COLO829 (cell line): ENCODE measurements at regions not wholly inside any gene's neighbourhood (a gene's known extent, or its start where the extent isn't known, plus 50 kb on each side); places are given as distances from the start of the nearest gene placed in this dataset.
A peak's percentile ranks its signal among the peaks of the same experiment; 100 is the strongest.

Experiments
- DNase-seq: peaks from one replicate; pipeline ENCODE4 v3.0.0; 2012; ENCODE audit warnings: low spot score

DNA sequence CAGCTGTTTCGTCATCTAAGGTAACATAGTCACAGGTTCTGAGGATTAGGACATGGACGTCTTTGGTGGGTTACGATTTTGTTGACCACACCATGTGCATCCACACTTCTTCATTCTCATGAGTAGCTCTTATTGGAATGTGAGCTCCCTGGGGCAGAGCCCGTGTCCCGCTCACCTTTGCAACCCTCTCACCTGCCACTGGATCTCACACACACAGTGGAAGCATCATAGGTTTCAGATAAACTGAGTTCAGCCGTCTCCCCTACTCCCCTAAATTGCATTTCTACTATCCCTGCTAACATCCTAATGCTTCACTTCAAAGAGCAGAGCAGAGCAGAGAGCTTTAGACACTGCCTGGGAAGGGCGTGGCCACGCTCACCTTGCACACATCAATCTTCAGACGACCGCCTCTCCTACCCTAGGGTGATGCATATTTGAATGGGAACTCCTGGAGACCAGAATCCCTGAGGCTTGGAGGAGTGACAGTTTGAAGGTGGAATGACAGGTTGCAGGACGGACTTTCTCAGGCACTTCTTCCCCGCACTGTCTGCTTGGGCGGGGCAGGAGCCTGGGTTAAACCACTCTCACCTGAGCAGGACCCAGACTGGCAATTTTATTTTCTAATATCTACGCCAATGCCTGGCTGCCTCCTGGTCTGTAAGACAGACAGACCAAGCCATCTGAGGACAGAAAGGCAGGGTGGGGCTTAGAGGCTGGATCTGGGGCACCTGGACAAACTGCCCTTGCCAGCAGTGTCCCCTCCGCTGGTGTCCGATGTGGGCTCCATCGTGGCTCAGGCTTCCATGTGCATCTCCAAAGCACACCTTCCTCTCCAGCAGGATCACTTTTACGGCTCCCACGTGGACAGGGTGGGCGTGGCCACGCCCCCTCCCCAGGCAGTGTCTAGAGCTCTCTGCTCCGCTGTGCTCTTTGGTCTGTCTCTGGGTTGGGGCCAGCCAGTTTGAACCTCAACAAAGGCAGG is 229.5 kb upstream of the COPS8 start:
- no peak for DNase-seq

DNA sequence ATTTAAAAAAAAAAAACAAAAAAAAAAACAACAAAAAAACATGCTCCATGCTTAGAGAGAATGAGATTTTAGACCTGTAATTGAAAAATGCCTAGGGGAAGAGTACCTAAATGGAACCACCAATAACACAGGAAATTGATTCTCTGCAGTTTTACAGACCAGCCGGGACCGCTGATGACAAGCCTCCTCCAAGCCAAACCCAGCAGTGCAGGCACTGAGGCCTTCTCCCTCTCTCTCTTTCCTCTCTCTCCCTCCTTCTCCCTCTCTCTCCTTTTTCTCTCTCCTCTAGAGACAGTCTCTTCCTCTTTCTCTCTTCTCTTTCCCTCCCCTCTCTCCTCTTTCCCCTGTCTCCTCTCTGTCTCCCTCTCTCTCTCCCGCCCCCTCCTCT is 228.8 kb upstream of the COPS8 start:
- no peak for DNase-seq

DNA sequence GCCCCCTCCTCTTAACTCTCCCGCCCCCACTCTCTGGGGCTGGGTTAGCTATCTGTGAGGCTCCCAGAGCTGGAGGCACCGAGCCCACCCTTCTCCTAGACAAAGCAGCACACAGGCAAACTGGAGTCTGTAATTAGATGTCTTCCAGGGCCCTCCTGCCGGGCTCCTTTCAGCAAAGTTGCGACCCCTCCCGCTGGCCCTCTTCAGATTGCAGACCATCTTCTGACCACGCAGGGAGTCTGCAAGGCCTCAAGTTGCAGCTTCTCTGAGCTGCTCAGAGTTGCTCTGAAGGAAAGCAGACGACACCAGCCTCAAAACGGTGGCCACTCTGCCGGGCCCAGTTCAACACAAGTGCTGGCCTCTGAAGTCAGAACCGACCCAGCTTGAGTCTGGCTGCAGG is 228.4 kb upstream of the COPS8 start:
- DNase-seq = no peak

DNA sequence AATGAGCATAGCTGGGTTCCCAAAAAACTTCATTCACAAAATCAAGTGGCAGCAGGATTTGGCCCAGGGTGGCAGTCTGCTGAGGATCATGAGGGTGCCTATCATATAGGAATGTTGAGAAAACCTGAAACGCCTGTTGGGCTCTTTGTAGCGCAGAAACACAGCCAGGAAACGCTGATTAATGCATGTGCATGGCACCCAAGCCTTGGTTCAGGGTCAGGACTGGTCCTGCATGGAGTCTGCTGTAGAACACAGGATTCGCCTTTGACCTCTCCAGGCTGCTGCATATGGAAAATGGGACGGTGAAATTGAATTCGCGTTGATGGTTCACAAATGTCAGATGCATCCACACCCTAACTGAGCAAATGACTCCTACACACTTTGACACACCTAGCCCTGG is 227.9 kb upstream of the COPS8 start:
- DNase-seq = no peak

DNA sequence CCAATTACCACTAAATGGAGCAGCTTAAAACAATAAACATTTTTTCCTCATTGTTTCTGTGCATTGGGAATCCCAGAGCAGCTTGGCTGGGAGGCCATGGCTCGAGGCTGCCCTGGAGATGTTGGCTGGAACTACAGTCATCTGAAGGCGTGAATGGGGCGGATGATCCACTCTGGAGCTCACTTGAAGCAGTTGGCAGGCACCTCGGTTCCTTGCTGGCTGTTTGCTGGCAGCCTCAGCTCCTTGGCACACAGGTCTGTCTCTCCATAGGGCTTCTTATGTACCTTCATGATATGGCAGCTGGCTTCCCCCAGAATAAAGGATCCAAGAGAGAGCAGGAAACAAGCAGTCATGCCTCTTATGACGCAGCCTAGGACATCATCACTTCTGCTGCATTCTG is 227.0 kb upstream of the COPS8 start:
- no peak for DNase-seq

DNA sequence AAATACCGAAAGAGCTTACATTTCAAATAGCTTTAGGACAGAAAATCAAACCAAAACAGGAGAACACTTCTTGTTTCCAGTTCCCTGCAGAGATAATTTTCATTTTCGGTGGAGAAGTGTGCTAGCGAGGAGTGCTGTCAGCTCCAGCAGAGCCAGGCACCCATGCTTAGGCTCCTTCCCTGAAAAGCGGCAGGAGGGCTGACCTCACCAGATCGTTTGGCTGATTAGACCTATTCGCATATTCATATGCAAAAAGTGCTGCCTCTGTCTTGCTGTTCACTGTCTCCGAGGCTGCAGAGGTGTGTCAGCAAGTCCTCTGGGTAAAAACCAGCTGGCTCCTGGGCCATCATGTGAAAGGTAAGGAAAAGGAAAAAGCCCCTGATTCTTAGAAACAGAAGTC is 225.8 kb upstream of the COPS8 start:
- DNase-seq = no peak

DNA sequence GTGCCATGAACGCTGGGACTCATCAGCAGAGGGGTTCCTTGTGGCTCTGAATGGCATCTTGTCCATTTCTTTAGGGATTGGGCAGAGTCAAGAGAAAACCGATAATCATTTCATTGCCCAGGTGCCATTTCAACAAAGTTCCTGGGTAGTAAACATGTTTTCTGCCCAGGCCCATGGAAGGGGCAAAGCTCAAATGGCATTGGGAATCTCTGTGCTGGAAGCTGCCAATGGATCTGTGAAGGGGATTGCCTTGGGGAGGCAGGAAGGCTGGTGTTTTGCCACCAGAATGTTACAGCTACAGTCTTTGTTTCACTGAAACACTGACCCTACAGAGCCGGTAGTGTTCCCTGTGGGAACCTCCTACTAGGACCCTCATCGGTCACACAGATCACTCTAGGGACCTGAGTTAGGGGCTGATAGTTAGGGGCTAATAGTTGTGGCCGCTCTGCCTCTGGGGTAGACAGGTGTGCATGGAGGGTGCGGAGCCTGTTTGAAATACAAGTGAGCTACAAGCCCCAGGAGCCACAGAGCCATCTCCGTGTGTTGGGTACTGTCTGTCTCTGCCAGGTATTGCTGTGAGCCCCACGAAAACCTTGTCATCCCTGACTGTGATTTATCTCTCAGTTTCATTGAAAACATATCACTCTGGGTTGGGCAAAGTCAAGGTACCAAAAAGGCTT is 224.4 kb upstream of the COPS8 start:
- DNase-seq = no peak

DNA sequence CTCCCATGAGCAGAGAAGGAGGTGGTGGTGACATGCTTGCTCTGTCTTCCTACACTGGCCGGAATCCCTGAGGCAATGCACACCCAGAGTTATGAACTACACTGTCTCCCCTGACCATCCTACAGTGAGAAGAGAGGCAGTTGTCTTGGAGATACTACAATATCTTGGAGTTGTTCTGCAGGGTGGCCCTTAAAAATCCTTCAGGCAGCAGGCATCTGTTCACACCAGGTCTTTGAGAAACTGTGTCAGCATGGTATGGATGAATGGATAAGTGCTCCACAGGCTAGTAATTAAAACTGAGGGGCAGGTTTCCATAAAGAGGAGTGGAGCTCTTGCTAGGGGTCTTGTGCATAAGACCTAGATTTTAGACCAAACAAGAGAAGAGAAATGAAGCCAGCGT is 223.7 kb upstream of the COPS8 start:
- DNase-seq = no peak

DNA sequence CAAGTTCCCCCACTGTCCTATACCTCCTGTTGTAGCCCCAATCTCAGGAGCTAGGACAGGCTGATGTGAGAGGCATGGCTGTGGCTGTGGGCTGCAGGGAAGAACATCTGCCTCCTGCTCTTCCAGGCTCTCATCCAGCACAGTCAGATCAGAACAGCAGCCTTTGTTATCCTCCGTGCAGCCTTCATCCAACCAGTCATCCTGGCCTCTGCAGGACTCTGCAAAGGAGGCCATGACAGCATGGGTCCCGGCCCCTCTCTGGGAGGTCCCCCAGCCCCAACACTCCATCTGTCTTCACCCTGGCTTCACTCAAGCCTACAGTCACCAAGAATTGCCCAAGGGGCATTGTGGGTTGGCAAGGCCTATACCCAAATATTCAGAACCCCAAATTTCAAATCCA is 223.2 kb upstream of the COPS8 start:
- DNase-seq = no peak

DNA sequence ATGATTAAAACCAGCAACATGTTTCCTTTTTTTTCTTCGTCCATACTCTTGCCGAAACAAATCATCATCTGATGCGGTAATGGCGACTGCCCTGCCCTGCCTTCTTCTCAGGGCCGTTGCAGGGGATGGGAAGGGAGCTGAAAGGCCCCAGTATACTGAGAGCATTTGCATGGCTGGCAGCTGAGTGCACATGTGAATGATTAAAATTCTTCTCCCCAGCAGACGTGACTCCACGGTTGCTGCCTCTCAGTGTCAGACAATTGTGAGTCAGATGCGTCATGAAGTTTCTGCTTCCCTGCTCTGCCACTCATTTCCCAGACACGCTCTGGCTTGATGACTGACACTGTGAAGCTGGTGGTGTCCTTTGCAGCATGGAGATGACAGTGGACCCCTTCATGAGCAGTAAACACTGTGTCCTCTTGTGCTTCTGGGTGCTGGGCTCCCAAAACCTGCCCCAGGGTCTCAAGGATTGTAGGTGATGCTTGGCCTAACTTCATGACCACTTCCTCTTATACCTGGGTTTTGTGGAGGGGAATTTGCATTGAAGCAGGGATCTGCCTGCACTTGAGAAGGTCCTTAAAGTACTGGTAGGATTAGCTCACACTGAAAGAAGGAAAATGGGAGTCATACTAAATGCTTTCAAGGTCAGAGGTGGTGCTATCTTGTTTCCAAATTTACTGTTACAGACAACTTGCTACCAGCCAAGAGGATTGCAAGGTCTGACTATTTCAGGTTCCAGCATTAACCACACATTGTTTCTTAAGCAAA is 222.5 kb upstream of the COPS8 start:
- DNase-seq = no peak

DNA sequence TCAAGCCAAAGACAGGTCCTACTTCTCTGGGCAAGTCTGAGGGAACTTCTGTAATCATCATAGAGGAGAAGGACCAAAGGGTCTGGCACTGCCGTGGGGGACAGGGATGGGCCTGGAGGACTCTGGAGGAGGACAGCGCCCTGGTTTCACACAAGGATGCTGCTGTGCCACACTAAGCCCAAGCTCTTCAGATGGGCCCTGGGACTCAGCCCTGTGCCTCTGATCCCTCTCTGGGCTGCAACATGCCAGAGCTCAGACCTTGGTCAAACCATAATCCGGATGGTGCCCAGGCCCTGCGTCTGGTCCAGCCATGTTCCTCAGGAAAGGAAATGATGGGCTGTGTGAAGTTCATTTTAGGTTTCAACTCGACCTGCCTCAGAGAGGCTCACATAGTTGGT is 222.0 kb upstream of the COPS8 start:
- no peak for DNase-seq

DNA sequence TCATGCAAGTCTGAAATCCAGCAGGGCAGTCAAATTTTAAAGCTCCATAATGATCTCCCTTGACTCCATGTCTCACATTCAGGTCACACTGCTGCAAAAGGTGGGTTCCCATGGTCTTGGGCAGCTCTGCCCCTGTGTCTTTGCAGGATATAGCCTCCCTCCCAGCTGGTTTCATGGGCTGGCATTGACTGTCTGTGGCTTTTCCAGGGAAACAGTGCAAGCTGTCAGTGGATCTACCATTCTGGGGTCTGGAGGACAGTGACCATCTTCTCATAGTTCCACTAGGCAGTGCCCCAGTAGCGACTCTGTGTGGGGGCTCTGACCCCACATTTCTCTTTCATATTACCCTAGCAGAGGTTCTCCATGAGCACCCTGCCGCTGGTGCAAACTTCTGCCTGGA is 220.6 kb upstream of the COPS8 start:
- no peak for DNase-seq

DNA sequence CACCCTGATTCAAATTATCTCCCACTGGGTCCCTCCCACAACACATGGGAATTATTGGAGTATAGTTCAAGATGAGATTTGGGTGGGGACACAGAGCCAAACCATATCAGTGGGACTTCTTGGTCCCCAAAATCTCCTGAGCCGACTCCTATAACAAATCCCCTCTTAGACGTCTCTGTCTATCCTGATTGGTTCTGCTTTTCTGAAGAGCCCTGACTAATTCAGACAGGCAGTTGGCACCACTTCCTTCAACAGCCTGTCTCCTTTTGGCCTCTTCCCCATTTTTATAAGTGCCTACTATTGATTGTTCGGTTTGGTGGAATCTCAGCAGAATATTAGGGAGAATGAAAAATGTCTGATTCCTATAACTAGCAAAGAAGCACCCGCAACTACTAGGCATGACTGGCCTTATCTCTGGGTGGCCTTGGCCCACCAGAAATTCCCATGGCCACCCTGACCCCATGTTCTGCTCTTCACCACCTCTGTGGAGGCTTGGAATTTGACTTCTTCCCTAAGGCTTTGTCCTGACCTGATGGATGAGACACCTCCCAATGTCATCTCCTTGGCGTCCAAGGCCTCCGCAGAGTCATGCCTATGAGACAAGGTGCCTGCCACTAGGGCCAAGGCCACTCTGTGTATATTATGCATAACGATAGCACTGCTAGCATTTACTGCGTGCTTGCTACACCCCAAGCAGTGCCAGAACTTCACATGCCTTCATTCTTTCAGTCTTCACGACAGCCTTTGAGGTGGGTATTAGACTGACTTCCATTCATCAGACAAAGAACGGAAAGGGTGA is 218.9 kb upstream of the COPS8 start:
- DNase-seq = no peak

DNA sequence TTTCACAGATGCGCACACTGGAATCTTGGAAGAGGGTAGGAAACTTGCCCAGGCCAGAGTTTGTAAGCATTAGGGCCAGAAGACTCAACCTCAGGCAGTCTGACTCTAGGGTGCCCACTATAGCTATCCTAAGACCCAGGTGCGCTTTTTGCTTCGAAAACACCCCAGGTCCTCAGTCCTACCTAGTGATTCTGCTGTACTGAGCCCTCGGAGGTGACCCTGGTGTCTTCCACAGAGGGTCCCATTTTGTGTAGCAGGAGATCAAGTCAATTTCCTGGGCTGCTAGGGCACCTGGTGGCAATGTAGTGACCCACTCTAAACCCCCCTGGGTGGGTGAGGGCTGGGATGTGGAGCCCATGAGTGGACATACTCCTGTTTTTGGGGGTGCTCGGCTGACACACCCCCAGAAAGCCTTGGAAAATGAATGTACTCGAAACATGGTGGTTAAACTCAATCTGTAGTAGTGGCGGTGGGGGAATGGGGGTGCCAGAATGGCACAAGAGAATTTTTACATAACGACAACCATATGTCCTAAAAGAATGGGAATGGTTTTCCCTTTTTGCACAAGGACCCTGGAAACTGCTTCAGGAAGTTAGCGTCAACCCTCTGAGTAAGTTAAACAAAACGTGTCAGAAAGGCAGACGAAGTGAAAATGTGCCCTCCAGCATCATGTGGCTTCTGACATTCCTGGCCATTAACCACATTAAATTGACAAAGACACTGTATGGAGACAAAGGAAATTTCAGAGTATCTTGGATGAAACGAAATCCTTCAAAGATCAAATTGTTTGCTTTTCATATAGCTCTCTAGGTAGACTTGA is 218.0 kb upstream of the COPS8 start:
- DNase-seq = no peak

DNA sequence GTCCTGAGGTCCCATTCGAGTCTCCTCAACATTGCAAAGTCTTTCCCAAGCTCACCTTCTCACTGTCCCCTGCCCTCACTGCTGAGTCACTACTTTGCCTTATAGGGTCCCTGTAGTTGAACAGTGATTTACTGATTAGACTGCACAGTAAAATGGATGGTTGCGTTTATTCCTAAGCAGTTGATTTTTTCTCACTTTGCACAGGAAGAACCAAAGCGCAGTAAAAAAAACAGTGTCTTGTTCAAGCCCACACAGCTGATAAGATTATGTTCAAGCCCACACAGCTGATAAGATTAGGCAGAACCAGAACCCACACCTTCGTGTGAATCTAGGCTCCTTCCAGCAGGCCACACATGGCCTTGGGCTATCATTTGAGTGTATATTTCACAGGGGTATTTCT is 215.3 kb upstream of the COPS8 start:
- no peak for DNase-seq

DNA sequence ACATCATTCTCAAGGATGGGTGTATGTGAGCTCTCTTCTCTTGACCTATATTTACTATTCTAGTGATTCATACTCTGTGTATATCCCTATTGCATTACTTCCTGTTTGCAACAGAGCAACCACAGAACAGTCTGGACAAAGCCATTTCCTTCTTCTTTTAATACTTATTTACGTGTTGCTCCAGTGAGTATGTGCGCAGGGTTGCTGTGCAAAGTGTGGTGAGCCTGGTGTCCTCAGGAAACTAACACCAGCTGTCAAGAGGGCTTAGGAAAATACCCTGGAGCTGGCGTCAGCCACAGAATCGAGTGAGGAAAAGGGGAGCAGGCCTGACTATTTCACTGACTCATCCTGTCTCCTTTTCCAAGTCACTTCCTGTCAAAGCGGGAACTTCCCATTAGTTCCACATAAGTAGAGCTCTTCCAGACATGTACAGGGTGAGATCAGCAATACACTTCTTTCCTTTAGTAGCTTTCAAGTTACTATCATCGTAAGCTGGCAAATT is 214.1 kb upstream of the COPS8 start:
- DNase-seq = peak; percentile 17

DNA sequence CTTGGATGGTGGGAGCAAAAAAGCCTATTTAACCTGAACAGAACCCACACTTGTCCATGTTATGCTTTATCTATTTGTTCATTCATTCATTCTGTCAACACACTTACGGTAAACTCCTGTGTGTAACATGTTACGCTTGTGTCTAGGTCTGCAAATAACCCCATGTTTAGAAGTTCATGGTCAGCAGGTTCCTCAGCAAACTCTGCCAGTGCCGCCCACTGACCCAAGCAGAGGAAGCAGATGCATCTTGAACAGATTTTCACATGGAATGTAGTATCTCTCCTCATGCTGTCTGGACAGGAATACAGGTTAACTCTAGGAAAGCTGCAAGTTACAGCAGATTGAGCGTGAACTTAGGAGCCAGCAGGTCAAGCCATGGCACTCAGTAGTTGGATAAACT is 213.7 kb upstream of the COPS8 start:
- no peak for DNase-seq

DNA sequence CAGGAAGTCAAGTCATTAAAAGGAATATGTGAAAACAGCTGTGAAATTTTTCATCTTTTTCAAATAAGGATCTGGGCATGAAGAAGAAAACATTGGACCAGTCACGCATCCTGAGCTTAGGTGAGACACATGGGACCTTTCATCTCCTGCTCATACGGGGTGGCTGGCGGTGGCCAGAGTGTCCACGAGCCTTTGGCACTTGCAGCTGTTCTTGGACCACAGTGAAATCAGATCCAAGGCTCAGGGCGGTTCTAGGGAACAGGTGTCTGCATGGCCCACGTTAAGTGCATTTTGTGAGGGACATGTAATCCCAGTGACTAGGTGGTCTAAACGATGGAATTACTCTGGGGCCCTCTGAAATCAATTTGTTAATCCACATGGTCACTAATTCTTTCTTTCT is 212.7 kb upstream of the COPS8 start:
- no peak for DNase-seq

DNA sequence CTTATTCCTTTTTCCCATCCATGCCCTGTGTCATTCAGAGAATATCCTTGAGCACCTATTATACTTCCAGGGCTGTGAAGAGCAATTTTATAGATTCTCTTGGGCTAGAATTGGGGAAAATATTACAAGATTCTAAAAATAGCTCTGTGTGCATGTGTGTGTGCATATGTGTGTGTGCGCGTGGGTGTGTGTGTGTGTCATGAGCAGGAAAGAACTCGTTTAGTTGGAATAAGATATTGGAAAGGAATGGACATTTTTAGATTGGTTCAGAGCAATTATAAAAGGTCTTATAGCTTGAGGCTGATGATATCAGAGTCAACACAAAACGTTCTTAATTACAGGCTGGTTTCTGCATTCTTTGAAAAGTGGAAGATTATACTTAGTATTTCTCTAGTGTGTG is 212.1 kb upstream of the COPS8 start:
- no peak for DNase-seq

DNA sequence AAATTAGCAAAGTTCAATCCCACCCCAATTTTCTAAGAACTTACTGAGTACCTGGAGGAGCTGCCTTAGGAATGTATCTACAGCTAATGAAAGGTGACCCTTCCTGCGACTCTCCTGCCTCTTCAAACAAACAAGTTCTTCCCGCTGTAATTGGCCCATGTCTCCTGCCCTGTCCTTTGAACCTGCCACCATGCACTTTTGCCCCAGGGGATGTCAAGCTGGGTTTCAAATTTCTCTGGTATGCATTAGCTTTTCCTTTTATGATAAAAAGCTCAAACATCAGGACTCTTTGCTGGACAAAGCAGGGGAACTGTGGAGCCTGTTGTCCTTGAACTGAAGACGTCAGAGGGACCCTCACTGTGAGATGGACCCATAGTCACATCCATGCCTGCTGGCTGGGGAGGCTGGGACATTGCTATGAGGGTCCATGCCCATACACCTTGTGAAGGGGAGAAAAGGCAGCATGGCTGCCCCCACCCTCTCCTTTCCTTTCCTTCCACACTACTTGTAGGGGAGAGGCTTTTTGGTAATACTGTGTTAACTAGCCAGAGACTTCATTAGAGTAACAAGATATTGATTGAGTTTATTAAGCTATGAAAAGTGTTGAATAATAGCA is 210.7 kb upstream of the COPS8 start:
- no peak for DNase-seq
